GM12891 (cell line): ENCODE measurements at regions not wholly inside any gene's neighbourhood (a gene's known extent, or its start where the extent isn't known, plus 50 kb on each side); places are given as distances from the start of the nearest gene placed in this dataset.

Experiments used
- POLR2A ChIP-seq: IDR thresholded peaks from 2 replicates; pipeline ENCODE4 v1.6.1; 2011; ENCODE audit warnings: low read depth, low read length, control low read depth
- POLR2AphosphoS5 ChIP-seq: IDR thresholded peaks from 2 replicates; pipeline ENCODE4 v1.6.1; 2011; ENCODE audit warnings: low read depth, low read length, control low read depth
- POU2F2 ChIP-seq: IDR thresholded peaks from 2 replicates; pipeline ENCODE4 v1.6.1; 2011; ENCODE audit warnings: low read depth, mild to moderate bottlenecking, control low read depth, low read length, moderate library complexity
- SPI1 ChIP-seq: IDR thresholded peaks from 2 replicates; pipeline ENCODE4 v1.6.1; 2011; ENCODE audit warnings: low read depth, low read length, control low read depth

DNA sequence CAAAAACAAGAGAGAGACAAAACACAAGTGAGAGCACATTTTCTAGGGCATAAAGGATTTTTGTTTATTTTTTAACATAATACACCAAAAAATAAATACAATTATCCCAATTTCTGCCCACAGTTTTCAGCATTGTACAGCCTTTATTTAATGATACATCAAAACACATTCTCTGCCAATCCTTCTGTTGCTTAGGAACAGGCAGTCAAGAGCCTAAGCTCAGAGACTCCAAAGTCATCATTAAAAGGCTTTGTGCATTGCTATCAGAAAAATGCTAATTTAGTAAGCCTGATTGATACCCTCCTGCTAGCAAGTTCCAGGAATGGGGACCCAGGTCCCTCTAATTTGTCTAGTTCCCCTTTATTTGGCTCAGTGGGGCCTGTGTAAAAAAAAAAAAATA, 536.5 kb downstream of the RPS29 start:
- TF ChIP-seq POLR2A (no peak), SPI1 (no peak), POU2F2 (no peak), POLR2AphosphoS5 (no peak)
